ENCODE measurements at regions not wholly inside any gene's neighbourhood (a gene's known extent, or its start where the extent isn't known, plus 50 kb on each side); places are given as distances from the start of the nearest gene placed in this dataset.

DNA sequence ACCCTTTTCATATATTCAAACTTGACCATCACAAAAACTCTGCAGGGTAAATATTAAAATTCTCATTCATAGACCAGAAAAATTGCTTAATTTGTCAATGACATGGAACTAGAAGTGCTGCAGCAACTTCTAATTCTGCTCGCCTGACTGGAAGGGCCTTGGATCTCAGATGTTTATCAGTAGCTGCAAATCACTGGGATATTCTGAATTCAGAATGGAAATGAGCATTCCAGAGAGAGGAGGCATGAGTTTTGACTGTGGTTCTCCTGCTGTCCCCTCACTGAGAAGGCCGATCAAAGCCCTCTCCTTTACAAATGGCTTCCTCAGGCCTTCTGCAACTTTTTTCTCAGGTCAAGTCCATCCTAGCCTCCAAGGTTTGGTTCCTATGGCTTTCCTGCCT is 171.3 kb upstream of the FAM78B start:
- TF ChIP-seq TARDBP (IDR thresholded peaks at IDR 0.05) (no peak), SUZ12 (IDR thresholded peaks at IDR 0.05) (no peak), L3MBTL2 (conservative IDR thresholded peaks at IDR 0.05) (no peak), ZNF384 (IDR thresholded peaks at IDR 0.05) (no peak), LEF1 (IDR thresholded peaks at IDR 0.05; ENCODE audit: borderline replicate concordance) (no peak), SP1 (IDR thresholded peaks at IDR 0.05) (no peak), BHLHE40 (IDR thresholded peaks at IDR 0.05; ENCODE audit: borderline replicate concordance) (no peak), FOXM1 (IDR thresholded peaks at IDR 0.05; ENCODE audit: borderline replicate concordance) (no peak)
